GM12864 (cell line): ENCODE measurements at regions not wholly inside any gene's neighbourhood (a gene's known extent, or its start where the extent isn't known, plus 50 kb on each side); places are given as distances from the start of the nearest gene placed in this dataset.

Source experiments
- DNase-seq: peaks from one replicate; pipeline ENCODE4 v3.0.0-alpha.2; 2011; ENCODE audit warnings: low read depth
- H3K4me3 ChIP-seq: 2 replicates; pipeline ENCODE4 v1.5.1; 2011; ENCODE audit warnings: mild to moderate bottlenecking, low read depth, low read length, control low read depth
- TF ChIP-seq, protein P1 (sequence below): IDR thresholded peaks from 2 replicates; pipeline ENCODE4 v1.5.1; 2011; ENCODE audit warnings: low read depth, mild to moderate bottlenecking, moderate library complexity, low read length, control low read depth, inconsistent platforms; ENCODE audit errors: missing control alignments

DNA sequence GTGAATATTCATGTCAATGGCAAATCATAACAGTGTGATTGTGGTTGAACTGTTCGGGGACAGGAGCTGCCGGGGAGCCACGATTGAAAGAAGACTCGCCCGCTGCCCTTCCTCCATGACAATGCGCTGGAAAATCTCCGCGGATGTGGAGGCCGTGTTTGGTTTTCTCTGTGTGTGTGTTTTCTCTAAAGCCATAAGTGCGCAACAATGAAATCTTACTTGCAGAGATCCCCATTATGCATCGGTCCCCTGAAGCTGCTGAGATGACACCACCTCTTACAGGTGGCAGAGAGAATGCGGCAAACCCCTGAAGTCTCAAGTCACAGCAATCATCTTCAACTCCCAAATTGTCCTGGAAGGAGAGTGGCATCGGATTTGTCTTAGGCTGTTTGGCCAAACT lies 442.3 kb upstream of the MKI67 start:
- no peak for DNase-seq
- TF ChIP-seq, protein P1, sequence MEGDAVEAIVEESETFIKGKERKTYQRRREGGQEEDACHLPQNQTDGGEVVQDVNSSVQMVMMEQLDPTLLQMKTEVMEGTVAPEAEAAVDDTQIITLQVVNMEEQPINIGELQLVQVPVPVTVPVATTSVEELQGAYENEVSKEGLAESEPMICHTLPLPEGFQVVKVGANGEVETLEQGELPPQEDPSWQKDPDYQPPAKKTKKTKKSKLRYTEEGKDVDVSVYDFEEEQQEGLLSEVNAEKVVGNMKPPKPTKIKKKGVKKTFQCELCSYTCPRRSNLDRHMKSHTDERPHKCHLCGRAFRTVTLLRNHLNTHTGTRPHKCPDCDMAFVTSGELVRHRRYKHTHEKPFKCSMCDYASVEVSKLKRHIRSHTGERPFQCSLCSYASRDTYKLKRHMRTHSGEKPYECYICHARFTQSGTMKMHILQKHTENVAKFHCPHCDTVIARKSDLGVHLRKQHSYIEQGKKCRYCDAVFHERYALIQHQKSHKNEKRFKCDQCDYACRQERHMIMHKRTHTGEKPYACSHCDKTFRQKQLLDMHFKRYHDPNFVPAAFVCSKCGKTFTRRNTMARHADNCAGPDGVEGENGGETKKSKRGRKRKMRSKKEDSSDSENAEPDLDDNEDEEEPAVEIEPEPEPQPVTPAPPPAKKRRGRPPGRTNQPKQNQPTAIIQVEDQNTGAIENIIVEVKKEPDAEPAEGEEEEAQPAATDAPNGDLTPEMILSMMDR: no peak
- H3K4me3 ChIP-seq: no peak overlapping the region

DNA sequence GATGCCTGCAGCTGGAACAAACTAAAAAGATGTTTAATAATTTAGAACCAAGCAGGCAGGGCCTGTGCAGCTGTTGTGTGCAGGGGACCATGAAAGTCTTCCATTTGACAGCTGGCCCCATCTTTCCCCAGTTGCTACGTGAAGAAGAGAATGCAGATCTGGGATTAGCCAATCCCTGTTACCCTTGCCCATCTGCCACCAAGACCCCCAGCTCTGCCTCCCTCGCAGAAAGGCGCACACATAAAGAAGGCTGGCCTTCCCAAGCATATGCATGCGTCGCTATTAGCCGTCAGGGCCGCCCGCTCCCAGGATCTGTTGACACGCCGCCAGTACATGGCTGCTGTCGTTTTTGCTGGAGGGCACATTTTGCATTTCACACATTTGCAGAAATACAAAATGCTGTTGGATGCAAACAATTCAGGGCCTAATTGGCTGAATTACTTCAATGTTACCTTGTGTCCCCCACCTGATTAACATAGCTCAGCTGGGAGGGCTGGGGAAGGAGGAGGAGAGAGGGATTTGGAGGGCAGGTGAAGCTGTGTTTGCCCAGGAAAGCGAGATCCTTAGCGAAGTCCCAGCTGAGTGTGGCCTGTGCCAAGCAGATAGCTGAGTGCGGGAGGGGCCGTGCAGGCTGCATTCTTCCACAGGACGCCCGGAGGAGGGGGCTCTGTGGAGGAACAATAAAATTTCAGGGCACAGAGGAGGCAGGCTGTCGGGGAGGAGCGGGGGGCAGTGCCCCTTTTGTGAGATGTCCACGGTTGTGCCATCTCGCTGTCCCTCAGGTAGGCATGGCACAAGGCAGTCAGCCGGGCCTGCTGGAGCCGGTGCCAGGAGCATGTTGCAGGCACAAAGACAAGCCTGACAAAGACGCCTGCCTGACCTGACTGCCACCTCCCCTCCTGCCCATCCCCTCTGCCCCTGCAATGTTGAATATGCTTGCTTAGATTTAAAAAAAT lies 443.0 kb upstream of the MKI67 start:
- no peak overlapping the region for H3K4me3 ChIP-seq
- no peak for DNase-seq
- TF ChIP-seq, protein P1: no peak

DNA sequence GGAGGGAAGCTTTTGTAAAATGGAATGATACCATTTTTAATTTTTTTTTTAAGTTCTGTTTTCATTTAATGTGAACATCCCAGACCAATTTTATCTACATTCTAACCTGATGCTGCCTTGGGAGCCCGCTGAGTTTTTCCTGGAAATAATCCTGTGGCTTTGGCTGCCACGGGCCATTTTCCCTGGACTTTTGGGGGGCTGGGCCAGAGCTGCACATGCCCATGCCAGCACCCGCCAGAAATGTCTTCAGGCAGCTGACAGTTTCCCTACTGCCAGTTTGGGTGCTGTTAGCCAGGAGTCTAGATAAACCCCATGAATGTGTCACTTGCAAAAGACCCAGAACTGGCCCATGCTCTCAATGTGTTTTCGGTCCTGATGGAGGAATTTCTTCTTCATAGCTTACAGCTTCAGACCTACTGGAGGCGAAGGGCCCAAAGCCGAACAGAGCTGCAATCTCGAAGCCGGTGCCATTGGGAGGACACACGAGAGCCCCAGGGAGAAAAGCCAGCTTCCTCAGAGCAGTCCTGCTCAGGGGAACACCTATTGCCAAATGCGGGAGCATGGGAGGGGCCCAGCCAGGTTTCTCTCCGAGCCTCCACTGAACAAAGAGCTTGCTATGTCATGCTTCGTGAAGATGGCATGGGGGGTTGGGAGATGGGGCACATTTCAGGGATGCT lies 444.2 kb upstream of the MKI67 start:
- no peak overlapping the region for H3K4me3 ChIP-seq
- TF ChIP-seq, protein P1: no peak

DNA sequence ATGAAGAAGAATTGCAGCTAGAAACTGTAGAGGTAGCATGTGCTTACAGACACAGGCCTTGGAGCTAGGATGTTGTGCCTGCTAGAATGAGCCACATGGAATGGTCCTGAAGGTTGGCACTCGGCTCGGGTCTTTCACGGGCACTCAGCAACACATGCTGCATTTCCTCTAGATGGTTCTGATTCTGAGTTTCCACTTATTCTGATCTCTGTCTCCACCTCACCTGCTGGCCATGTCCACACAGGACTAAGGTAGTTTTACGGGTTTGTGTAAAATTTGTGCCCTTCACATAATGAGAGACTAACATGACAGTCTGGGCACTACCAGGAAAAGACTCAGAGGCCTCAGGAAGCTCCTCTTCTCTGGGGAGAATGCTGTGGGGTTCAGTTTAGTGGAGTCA lies 444.8 kb upstream of the MKI67 start:
- TF ChIP-seq, protein P1: no peak
- DNase-seq: no peak
- H3K4me3 ChIP-seq: no peak overlapping the region

More for the DNA sequence above, 444.2 kb upstream of the MKI67 start:
- DNase-seq: no peak

DNA sequence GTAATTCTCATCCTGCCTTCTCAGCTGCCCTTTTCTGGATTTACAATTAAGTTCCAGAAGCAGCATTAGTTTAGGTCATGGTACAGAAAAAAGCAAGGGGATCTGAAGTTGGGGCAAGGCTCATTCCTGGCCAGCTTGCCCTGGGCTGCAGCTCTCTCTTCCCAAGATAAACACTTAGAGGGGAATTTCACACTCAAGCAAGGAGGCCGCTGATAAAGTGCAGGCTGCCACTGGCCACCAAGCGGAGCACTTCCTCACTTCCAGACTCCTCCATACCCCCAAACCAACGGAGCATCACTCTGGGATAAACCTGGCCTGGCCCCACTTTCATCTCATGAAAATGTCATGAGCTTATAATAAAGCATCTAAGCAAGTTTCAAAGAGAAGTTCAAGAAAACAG lies 445.5 kb upstream of the MKI67 start:
- no peak for DNase-seq
- TF ChIP-seq, protein P1: no peak
- no peak overlapping the region for H3K4me3 ChIP-seq

DNA sequence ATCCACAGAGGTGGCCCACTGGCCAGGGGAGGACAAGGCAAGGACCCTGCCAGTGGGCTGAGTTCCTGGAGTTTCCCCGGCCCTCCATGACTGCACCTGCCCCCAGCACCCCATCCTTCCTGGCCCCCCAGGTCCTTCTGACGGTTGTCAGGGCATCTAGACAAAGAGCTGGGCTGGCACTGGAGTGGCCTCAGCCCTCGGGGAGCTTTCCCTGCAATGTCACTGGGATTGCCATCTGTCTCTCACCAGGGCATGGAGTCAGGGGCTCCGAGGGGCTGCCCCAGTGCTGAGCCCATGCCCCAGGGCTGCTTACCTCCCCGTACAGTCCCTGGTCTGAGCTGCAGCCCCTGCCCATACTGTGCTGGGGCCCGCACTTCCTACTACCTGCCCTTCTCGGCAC lies 446.5 kb upstream of the MKI67 start:
- no peak overlapping the region for H3K4me3 ChIP-seq
- TF ChIP-seq, protein P1: no peak
- no peak for DNase-seq
